ENCODE measurements at regions not wholly inside any gene's neighbourhood (a gene's known extent, or its start where the extent isn't known, plus 50 kb on each side); places are given as distances from the start of the nearest gene placed in this dataset.

- no peaks in the 10 kb centered on the region for H3K36me3 ChIP-seq (ENCODE audit: control insufficient read depth, insufficient read depth, low read length)
- TF ChIP-seq, protein P1, sequence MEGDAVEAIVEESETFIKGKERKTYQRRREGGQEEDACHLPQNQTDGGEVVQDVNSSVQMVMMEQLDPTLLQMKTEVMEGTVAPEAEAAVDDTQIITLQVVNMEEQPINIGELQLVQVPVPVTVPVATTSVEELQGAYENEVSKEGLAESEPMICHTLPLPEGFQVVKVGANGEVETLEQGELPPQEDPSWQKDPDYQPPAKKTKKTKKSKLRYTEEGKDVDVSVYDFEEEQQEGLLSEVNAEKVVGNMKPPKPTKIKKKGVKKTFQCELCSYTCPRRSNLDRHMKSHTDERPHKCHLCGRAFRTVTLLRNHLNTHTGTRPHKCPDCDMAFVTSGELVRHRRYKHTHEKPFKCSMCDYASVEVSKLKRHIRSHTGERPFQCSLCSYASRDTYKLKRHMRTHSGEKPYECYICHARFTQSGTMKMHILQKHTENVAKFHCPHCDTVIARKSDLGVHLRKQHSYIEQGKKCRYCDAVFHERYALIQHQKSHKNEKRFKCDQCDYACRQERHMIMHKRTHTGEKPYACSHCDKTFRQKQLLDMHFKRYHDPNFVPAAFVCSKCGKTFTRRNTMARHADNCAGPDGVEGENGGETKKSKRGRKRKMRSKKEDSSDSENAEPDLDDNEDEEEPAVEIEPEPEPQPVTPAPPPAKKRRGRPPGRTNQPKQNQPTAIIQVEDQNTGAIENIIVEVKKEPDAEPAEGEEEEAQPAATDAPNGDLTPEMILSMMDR (conservative IDR thresholded peaks at IDR 0.05): no peak
- no peaks in the 10 kb centered on the region for H3K27me3 Mint-ChIP-seq (ENCODE audit: insufficient read depth)
- H3K27ac Mint-ChIP-seq: no peak overlapping the region
- no peak overlapping the region for H3K9ac ChIP-seq (ENCODE audit: extremely low read depth, low read length, poor library complexity, severe bottlenecking)
- 75 to 92% methylated on average over 2 to 7 of the region's 7 CpGs for WGBS, 2 experiments (ENCODE audit: insufficient coverage in 1 of 2, insufficient read length in 1 of 2)
- H3K4me3 ChIP-seq (ENCODE audit: low read length): no peak overlapping the region
- DNase-seq: no peak
- H3K36me3 Mint-ChIP-seq (ENCODE audit: low read depth): no peaks in the 10 kb centered on the region
- H3K9me3 ChIP-seq (ENCODE audit: control insufficient read depth, low read length): no peaks in the 10 kb centered on the region
- peaks cover 35% of the 10 kb centered on the region for H3K9me3 Mint-ChIP-seq
- H3K27ac ChIP-seq (ENCODE audit: low read depth, low read length): no peak overlapping the region
- H3K27me3 ChIP-seq (ENCODE audit: control insufficient read depth, insufficient read depth, low read length, poor library complexity, severe bottlenecking): no peaks in the 10 kb centered on the region
- H3K4me1 Mint-ChIP-seq: no peaks in the 10 kb centered on the region
- no peak overlapping the region for H3K4me3 Mint-ChIP-seq
- no peaks in the 10 kb centered on the region for H3K4me1 ChIP-seq (ENCODE audit: control insufficient read depth, insufficient read depth, low read length)
Observed at GRCh38 chrX:11867610-11868345, 109.7 kb downstream of the MSL3 start.

GRCh38 chrX:11870789-11871188, 112.8 kb downstream of the MSL3 start:
- no peaks in the 10 kb centered on the region for H3K9me3 ChIP-seq (ENCODE audit: control insufficient read depth, low read length)
- Mint-ChIP-seq H3K27me3 (ENCODE audit: insufficient read depth) (no peaks in the 10 kb centered on the region), H3K36me3 (ENCODE audit: low read depth) (no peaks in the 10 kb centered on the region), H3K27ac (no peak overlapping the region), H3K4me3 (no peak overlapping the region), H3K9me3 (peaks cover 26% of the 10 kb centered on the region), H3K4me1 (no peaks in the 10 kb centered on the region)
- H3K36me3 ChIP-seq (ENCODE audit: control insufficient read depth, insufficient read depth, low read length): no peaks in the 10 kb centered on the region
- 95% methylated on average over 2 of the region's 2 CpGs; no CpG with 5 or more reads in 1 of the 2 experiments for WGBS, 2 experiments (ENCODE audit: insufficient coverage in 1 of 2, insufficient read length in 1 of 2)
- no peak overlapping the region for H3K4me3 ChIP-seq (ENCODE audit: low read length)
- DNase-seq: no peak
- no peak overlapping the region for H3K9ac ChIP-seq (ENCODE audit: extremely low read depth, low read length, poor library complexity, severe bottlenecking)
- TF ChIP-seq, protein P1 (conservative IDR thresholded peaks at IDR 0.05): no peak
- H3K4me1 ChIP-seq (ENCODE audit: control insufficient read depth, insufficient read depth, low read length): no peaks in the 10 kb centered on the region
- no peak overlapping the region for H3K27ac ChIP-seq (ENCODE audit: low read depth, low read length)
- no peaks in the 10 kb centered on the region for H3K27me3 ChIP-seq (ENCODE audit: control insufficient read depth, insufficient read depth, low read length, poor library complexity, severe bottlenecking)

DNA sequence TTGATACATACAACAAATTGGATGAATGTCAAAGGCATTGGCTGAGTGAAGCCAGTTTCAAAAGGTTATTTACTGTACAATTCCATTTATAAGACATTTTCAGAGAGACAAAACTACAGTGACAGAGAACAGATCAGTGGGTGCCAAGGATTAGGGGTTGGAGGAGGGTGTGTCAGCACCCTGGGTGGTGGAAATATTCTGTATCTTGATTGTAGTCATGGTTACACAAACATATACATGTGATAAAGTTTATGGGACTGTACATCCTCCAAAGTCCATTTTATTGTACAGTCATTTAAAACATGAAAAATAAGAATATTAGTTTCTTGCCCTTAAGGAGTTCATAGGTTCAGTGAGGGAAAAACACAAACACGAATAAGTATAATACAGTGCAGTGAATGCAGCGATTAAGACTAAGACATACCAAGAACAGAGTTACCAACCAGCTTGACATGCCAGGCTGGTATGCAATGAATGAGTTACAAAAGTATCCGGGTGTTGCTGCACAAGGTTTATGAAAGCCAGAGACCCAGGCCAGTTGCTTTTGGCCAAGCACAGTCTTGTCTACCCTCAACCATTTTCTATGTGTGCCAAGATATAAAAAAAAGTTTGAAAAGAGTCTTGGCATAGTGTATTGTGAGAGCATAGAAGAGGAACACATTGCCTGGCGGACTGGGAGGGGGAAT, 123.6 kb downstream of the MSL3 start:
- no peak overlapping the region for H3K9ac ChIP-seq (ENCODE audit: extremely low read depth, low read length, poor library complexity, severe bottlenecking)
- H3K27ac Mint-ChIP-seq: no peak overlapping the region
- no peaks in the 10 kb centered on the region for H3K36me3 Mint-ChIP-seq (ENCODE audit: low read depth)
- no peak overlapping the region for H3K27ac ChIP-seq (ENCODE audit: low read depth, low read length)
- no peak overlapping the region for H3K4me3 ChIP-seq (ENCODE audit: low read length)
- H3K4me3 Mint-ChIP-seq: no peak overlapping the region
- TF ChIP-seq, protein P1 (conservative IDR thresholded peaks at IDR 0.05): no peak
- peaks cover 45% of the 10 kb centered on the region for H3K9me3 Mint-ChIP-seq
- 92 to 100% methylated on average over 3 to 4 of the region's 4 CpGs for WGBS, 2 experiments (ENCODE audit: insufficient coverage in 1 of 2, insufficient read length in 1 of 2)
- H3K27me3 ChIP-seq (ENCODE audit: control insufficient read depth, insufficient read depth, low read length, poor library complexity, severe bottlenecking): no peaks in the 10 kb centered on the region
- peaks cover 3% of the 10 kb centered on the region for H3K27me3 Mint-ChIP-seq (ENCODE audit: insufficient read depth)
- H3K4me1 ChIP-seq (ENCODE audit: control insufficient read depth, insufficient read depth, low read length): no peaks in the 10 kb centered on the region
- H3K36me3 ChIP-seq (ENCODE audit: control insufficient read depth, insufficient read depth, low read length): no peaks in the 10 kb centered on the region
- no peak for DNase-seq
- no peaks in the 10 kb centered on the region for H3K4me1 Mint-ChIP-seq
- no peaks in the 10 kb centered on the region for H3K9me3 ChIP-seq (ENCODE audit: control insufficient read depth, low read length)
